Fibroblast of lung (primary cell): ENCODE measurements at regions not wholly inside any gene's neighbourhood (a gene's known extent, or its start where the extent isn't known, plus 50 kb on each side); places are given as distances from the start of the nearest gene placed in this dataset.

Experiments
- DNase-seq, 2 donors: peaks; one replicate each; pipeline versions ENCODE4 v3.0.0 to v3.0.0-alpha.2; 2010; ENCODE audit warnings: low read depth in 2 of 2
- H2AFZ ChIP-seq: 2 replicates; pipeline ENCODE4 v1.5.1; 2012; ENCODE audit warnings: low read length, control low read depth, inconsistent platforms
- H3K27ac ChIP-seq: 2 replicates; pipeline ENCODE4 v1.5.1; 2011; ENCODE audit warnings: low read length, control low read depth; ENCODE audit not compliant: insufficient read depth
- H3K27me3 ChIP-seq: 2 replicates; pipeline ENCODE4 v1.5.1; 2011; ENCODE audit warnings: mild to moderate bottlenecking, low read length; ENCODE audit not compliant: control insufficient read depth, insufficient read depth
- H3K36me3 ChIP-seq: 2 replicates; pipeline ENCODE4 v1.5.1; 2011; ENCODE audit warnings: low read length; ENCODE audit not compliant: control insufficient read depth, insufficient read depth
- H3K4me1 ChIP-seq: 2 replicates; pipeline ENCODE4 v1.5.1; 2011; ENCODE audit warnings: low read length; ENCODE audit not compliant: control insufficient read depth, insufficient read depth; ENCODE audit errors: extremely low read depth
- H3K4me2 ChIP-seq: 2 replicates; pipeline ENCODE4 v1.5.1; 2011; ENCODE audit warnings: low read length, control low read depth; ENCODE audit not compliant: insufficient read depth; ENCODE audit errors: extremely low read depth
- H3K4me3 ChIP-seq, 4 experiments: fragments of 200-600 bp in 1 of 4; sonication (generic) in 1 of 4; replicated peaks in 1 of 4; 2 replicates each; pipeline ENCODE4 v1.5.1; 2011 to 2016; ENCODE audit warnings: low read length in 4 of 4, low read depth in 3 of 4, mild to moderate bottlenecking in 3 of 4, control low read depth in 2 of 4, inconsistent platforms in 1 of 4, mixed read lengths in 1 of 4; ENCODE audit not compliant: insufficient read depth in 1 of 4; ENCODE audit errors: control extremely low read depth in 1 of 4
- H3K79me2 ChIP-seq: 2 replicates; pipeline ENCODE4 v1.5.1; 2012; ENCODE audit warnings: mild to moderate bottlenecking, low read length, inconsistent platforms; ENCODE audit not compliant: control insufficient read depth, insufficient read depth
- H3K9ac ChIP-seq: 2 replicates; pipeline ENCODE4 v1.5.1; 2011; ENCODE audit warnings: mild to moderate bottlenecking, low read length, control low read depth; ENCODE audit not compliant: insufficient read depth
- H3K9me3 ChIP-seq: 2 replicates; pipeline ENCODE4 v1.5.1; 2012; ENCODE audit warnings: low read depth, low read length; ENCODE audit not compliant: control insufficient read depth, insufficient read depth
- H4K20me1 ChIP-seq: 2 replicates; pipeline ENCODE4 v1.5.1; 2011; ENCODE audit warnings: low read length; ENCODE audit not compliant: control insufficient read depth, insufficient read depth; ENCODE audit errors: extremely low read depth
- CTCF ChIP-seq, 2 donors: IDR thresholded peaks in 1 of 2; conservative IDR thresholded peaks in 1 of 2; 1 replicate in 1 of 2; 2 replicates in 1 of 2; pipeline ENCODE4 v1.5.1; 2011 to 2012; ENCODE audit warnings: low read length in 2 of 2, control low read depth in 1 of 2, inconsistent platforms in 1 of 2, low read depth in 1 of 2, mild to moderate bottlenecking in 1 of 2
- EZH2 ChIP-seq: IDR thresholded peaks from 2 replicates; pipeline ENCODE4 v1.5.1; 2012; ENCODE audit warnings: low read length, control low read depth, mild to moderate bottlenecking; ENCODE audit errors: missing control alignments

- TF ChIP-seq EZH2 (no peak), CTCF (conservative IDR thresholded peaks at IDR 0.05 in 1 of 2, IDR thresholded peaks at IDR 0.05 in 1 of 2; ENCODE audit: low read depth in 1 of 2, low read length in 2 of 2) (no peak)
- Histone ChIP-seq H3K79me2 (no peaks in the 10 kb centered on the region), H3K27ac (no peak overlapping the region), H3K4me2 (no peak overlapping the region), H3K4me3 (no peak overlapping the region), H3K4me1 (no peaks in the 10 kb centered on the region), H4K20me1 (no peaks in the 10 kb centered on the region), H3K36me3 (no peaks in the 10 kb centered on the region), H3K27me3 (no peaks in the 10 kb centered on the region), H2AFZ (no peak overlapping the region), H3K9me3 (no peaks in the 10 kb centered on the region), H3K9ac (no peak overlapping the region)
- peak in 1 of 2 donors; percentile 22 for DNase-seq
Measured at GRCh38 chr2:8255448-8255800, 426.4 kb upstream of the ID2 start.

GRCh38 chr2:8256905-8257304 lies 425.0 kb upstream of the ID2 start:
- no peaks in the 10 kb centered on the region for H3K27me3 ChIP-seq
- no peak for DNase-seq
- TF ChIP-seq CTCF (conservative IDR thresholded peaks at IDR 0.05 in 1 of 2, IDR thresholded peaks at IDR 0.05 in 1 of 2; ENCODE audit: low read depth in 1 of 2, low read length in 2 of 2) (no peak), EZH2 (no peak)
- H3K9ac ChIP-seq = no peak overlapping the region
- no peaks in the 10 kb centered on the region for H3K9me3 ChIP-seq
- H3K27ac ChIP-seq = no peak overlapping the region
- H3K79me2 ChIP-seq = no peaks in the 10 kb centered on the region
- no peaks in the 10 kb centered on the region for H4K20me1 ChIP-seq
- H3K36me3 ChIP-seq = no peaks in the 10 kb centered on the region
- no peaks in the 10 kb centered on the region for H3K4me1 ChIP-seq
- H3K4me3 ChIP-seq = no peak overlapping the region
- no peak overlapping the region for H3K4me2 ChIP-seq
- no peak overlapping the region for H2AFZ ChIP-seq

- H3K4me1 ChIP-seq = no peaks in the 10 kb centered on the region
- no peaks in the 10 kb centered on the region for H3K36me3 ChIP-seq
- H3K79me2 ChIP-seq = no peaks in the 10 kb centered on the region
- no peak overlapping the region for H2AFZ ChIP-seq
- no peaks in the 10 kb centered on the region for H3K9me3 ChIP-seq
- no peak overlapping the region for H3K4me2 ChIP-seq
- no peaks in the 10 kb centered on the region for H3K27me3 ChIP-seq
- TF ChIP-seq EZH2 (no peak), CTCF (conservative IDR thresholded peaks at IDR 0.05 in 1 of 2, IDR thresholded peaks at IDR 0.05 in 1 of 2; ENCODE audit: low read depth in 1 of 2, low read length in 2 of 2) (no peak)
- H3K9ac ChIP-seq = no peak overlapping the region
- DNase-seq = no peak
- no peak overlapping the region for H3K27ac ChIP-seq
- no peaks in the 10 kb centered on the region for H4K20me1 ChIP-seq
- H3K4me3 ChIP-seq = no peak overlapping the region
Measured at GRCh38 chr2:8257502-8257901, 424.4 kb upstream of the ID2 start.
